H1 (cell line): ENCODE measurements at regions not wholly inside any gene's neighbourhood (a gene's known extent, or its start where the extent isn't known, plus 50 kb on each side); places are given as distances from the start of the nearest gene placed in this dataset.

ENCODE experiments used
- CTCF ChIA-PET: fragments of 300-600 bp; sonication (Branson Sonifier 250); formaldehyde crosslinking; loops from one replicate; lab custom pipeline; 2021; ENCODE audit not compliant: partially characterized antibody; lab: Charles Lee
- POLR2A ChIA-PET: fragments of 300-600 bp; sonication (Branson Sonifier 250); formaldehyde crosslinking; loops from one replicate; lab custom pipeline; 2021; ENCODE audit warnings: inconsistent platforms; ENCODE audit not compliant: partially characterized antibody; lab: Charles Lee
- DNase-seq, 2 experiments: peaks; one replicate each; pipeline versions ENCODE4 v3.0.0 to v3.0.0-alpha.2; 2010 to 2022; ENCODE audit warnings: low spot score in 2 of 2, low read depth in 1 of 2, mixed read lengths in 1 of 2
- FAIRE-seq: peaks from 2 replicates; lab custom pipeline; 2011; peaks lifted over from hg19 to GRCh38; lab: Jason Lieb, UNC
- H2AFZ ChIP-seq: 2 replicates; pipeline ENCODE4 v1.8.1; 2012; ENCODE audit warnings: low read length, inconsistent platforms
- H2AK5ac ChIP-seq: 2 replicates; pipeline ENCODE4 v1.6.1; 2013; ENCODE audit warnings: low read depth, low read length
- H2BK120ac ChIP-seq: replicated peaks from 2 replicates; pipeline ENCODE3; 2013; ENCODE audit warnings: low read depth, low read length, inconsistent platforms
- H2BK12ac ChIP-seq: 2 replicates; pipeline ENCODE4 v1.6.1; 2013; ENCODE audit warnings: low read depth, low read length
- H2BK15ac ChIP-seq: 2 replicates; pipeline ENCODE4 v1.6.1; 2013; ENCODE audit warnings: low read length
- H2BK20ac ChIP-seq: 2 replicates; pipeline ENCODE4 v1.6.1; 2013; ENCODE audit warnings: low read length
- H2BK5ac ChIP-seq: 2 replicates; pipeline ENCODE4 v1.6.1; 2013; ENCODE audit warnings: low read depth, low read length
- H3K14ac ChIP-seq: 2 replicates; pipeline ENCODE4 v1.6.1; 2013; ENCODE audit warnings: inconsistent platforms; ENCODE audit not compliant: insufficient read length
- H3K18ac ChIP-seq: 2 replicates; pipeline ENCODE4 v1.6.1; 2013; ENCODE audit warnings: low read length; ENCODE audit errors: extremely low read depth
- H3K23ac ChIP-seq: 2 replicates; pipeline ENCODE4 v1.6.1; 2013; ENCODE audit warnings: inconsistent platforms; ENCODE audit not compliant: insufficient read length
- H3K23me2 ChIP-seq: 2 replicates; pipeline ENCODE4 v1.6.1; 2013; ENCODE audit warnings: low read depth, low read length
- H3K27ac ChIP-seq: 2 replicates; pipeline ENCODE4 v1.6.1; 2011; ENCODE audit warnings: low read depth, low read length, inconsistent platforms
- H3K27me3 ChIP-seq, 4 experiments: replicated peaks in 1 of 4; 1 replicate in 1 of 4; 2 replicates in 3 of 4; pipeline versions ENCODE4 v1.6.1 to v1.8.1; 2011 to 2013; ENCODE audit warnings: low read length in 3 of 4, mild to moderate bottlenecking in 3 of 4, inconsistent platforms in 2 of 4, mixed read lengths in 2 of 4, moderate library complexity in 1 of 4; ENCODE audit not compliant: control insufficient read depth in 3 of 4, insufficient read depth in 3 of 4; ENCODE audit errors: extremely low read depth in 1 of 4
- H3K36me3 ChIP-seq, 4 experiments: 2 replicates each; pipeline versions ENCODE4 v1.6.1 to v1.8.1; 2011 to 2013; ENCODE audit warnings: mild to moderate bottlenecking in 4 of 4, low read length in 3 of 4, moderate library complexity in 2 of 4, control low read depth in 1 of 4, inconsistent platforms in 1 of 4; ENCODE audit not compliant: insufficient read depth in 4 of 4, control insufficient read depth in 2 of 4
- H3K4ac ChIP-seq: replicated peaks from 2 replicates; pipeline ENCODE3; 2013; ENCODE audit warnings: low read length, low read depth, mixed read lengths, inconsistent platforms; ENCODE audit not compliant: insufficient read length
- H3K4me1 ChIP-seq, 4 experiments: replicated peaks in 1 of 4; 1 replicate in 1 of 4; 2 replicates in 3 of 4; pipeline versions ENCODE4 v1.6.1 to v1.8.1; 2011 to 2013; ENCODE audit warnings: low read length in 3 of 4, inconsistent platforms in 2 of 4, mixed read lengths in 1 of 4; ENCODE audit not compliant: insufficient read depth in 4 of 4, control insufficient read depth in 3 of 4
- H3K4me2 ChIP-seq, 2 experiments: 2 replicates each; pipeline versions ENCODE4 v1.6.1 to v1.8.1; 2011 to 2013; ENCODE audit warnings: low read depth in 2 of 2, low read length in 2 of 2, control low read depth in 1 of 2, inconsistent platforms in 1 of 2, mild to moderate bottlenecking in 1 of 2; ENCODE audit not compliant: insufficient read depth in 1 of 2
- H3K4me3 ChIP-seq, 4 experiments: fragments of 200-600, 300-600 bp in 1 of 4; sonication (generic), shearing (Covaris generic), sonication (Bioruptor Twin) in 1 of 4; 2 replicates each; pipeline versions ENCODE4 v1.5.1 to v1.8.1; 2011 to 2016; ENCODE audit warnings: low read length in 4 of 4, low read depth in 3 of 4, control low read depth in 2 of 4, inconsistent platforms in 2 of 4, mild to moderate bottlenecking in 2 of 4, mixed read lengths in 1 of 4, moderate library complexity in 1 of 4; ENCODE audit not compliant: insufficient read depth in 2 of 4; ENCODE audit errors: extremely low read depth in 1 of 4
- H3K56ac ChIP-seq: replicated peaks from 2 replicates; pipeline ENCODE3; 2013; ENCODE audit warnings: low read depth, mild to moderate bottlenecking, mixed read lengths, low read length, inconsistent platforms; ENCODE audit not compliant: insufficient read length
- H3K79me1 ChIP-seq: 2 replicates; pipeline ENCODE4 v1.6.1; 2013; ENCODE audit warnings: low read depth, low read length, control low read depth
- H3K79me2 ChIP-seq, 2 experiments: 2 replicates each; pipeline versions ENCODE4 v1.6.1 to v1.8.1; 2012 to 2013; ENCODE audit warnings: low read length in 2 of 2, mild to moderate bottlenecking in 2 of 2, inconsistent platforms in 1 of 2; ENCODE audit not compliant: insufficient read depth in 2 of 2, control insufficient read depth in 1 of 2
- H3K9ac ChIP-seq, 4 experiments: replicated peaks in 1 of 4; 1 replicate in 1 of 4; 2 replicates in 3 of 4; pipeline versions ENCODE4 v1.6.1 to v1.8.1; 2011 to 2013; ENCODE audit warnings: low read depth in 3 of 4, low read length in 3 of 4, control low read depth in 2 of 4, mild to moderate bottlenecking in 2 of 4, moderate library complexity in 2 of 4, inconsistent platforms in 1 of 4; ENCODE audit errors: extremely low read depth in 1 of 4
- H3K9me3 ChIP-seq, 2 experiments: 2 replicates each; pipeline versions ENCODE4 v1.6.1 to v1.8.1; 2012 to 2013; ENCODE audit warnings: mild to moderate bottlenecking in 2 of 2, moderate library complexity in 2 of 2, control low read depth in 1 of 2, inconsistent platforms in 1 of 2, low read depth in 1 of 2, low read length in 1 of 2, mixed read lengths in 1 of 2; ENCODE audit not compliant: insufficient read depth in 2 of 2
- H4K20me1 ChIP-seq, 2 experiments: replicated peaks in 1 of 2; 2 replicates each; pipeline versions ENCODE3 to v1.8.1; 2011 to 2013; ENCODE audit warnings: inconsistent platforms in 2 of 2, low read length in 2 of 2, mild to moderate bottlenecking in 1 of 2; ENCODE audit not compliant: insufficient read depth in 2 of 2, control insufficient read depth in 1 of 2
- H4K5ac ChIP-seq: 2 replicates; pipeline ENCODE4 v1.6.1; 2013; ENCODE audit warnings: low read length, low read depth, mixed read lengths, inconsistent platforms; ENCODE audit not compliant: insufficient read length
- H4K8ac ChIP-seq: 2 replicates; pipeline ENCODE4 v1.8.0; 2013; ENCODE audit warnings: mild to moderate bottlenecking, moderate library complexity, low read length, inconsistent platforms; ENCODE audit not compliant: insufficient read depth; ENCODE audit errors: extremely low read depth
- H4K91ac ChIP-seq: replicated peaks from 2 replicates; pipeline ENCODE3; 2013; ENCODE audit warnings: low read length, mixed read lengths, inconsistent platforms; ENCODE audit not compliant: insufficient read length
- BCL11A ChIP-seq, 2 experiments: IDR thresholded peaks; one replicate each; pipeline ENCODE4 v1.6.1; 2011; ENCODE audit warnings: low read depth in 2 of 2, low read length in 2 of 2, mild to moderate bottlenecking in 2 of 2
- CEBPB ChIP-seq: IDR thresholded peaks from 2 replicates; pipeline ENCODE4 v1.6.1; 2012; ENCODE audit warnings: low read depth, low read length
- EZH2 ChIP-seq: fragments of 200-600 bp; sonication (generic); IDR thresholded peaks from 2 replicates; pipeline ENCODE4 v1.7.1; 2012; ENCODE audit warnings: low read depth, mild to moderate bottlenecking, moderate library complexity, low read length, inconsistent platforms; ENCODE audit not compliant: severe bottlenecking
- GABPA ChIP-seq: IDR thresholded peaks from 2 replicates; pipeline ENCODE4 v1.6.1; 2011; ENCODE audit warnings: mild to moderate bottlenecking, low read length, moderate library complexity, borderline replicate concordance; ENCODE audit not compliant: insufficient read depth
- KDM5A ChIP-seq: fragments of 200-600 bp; IDR thresholded peaks from 2 replicates; pipeline ENCODE4 v1.7.1; 2012; ENCODE audit warnings: mild to moderate bottlenecking, low read length, inconsistent platforms, mixed read lengths
- PHF8 ChIP-seq: fragments of 200-600 bp; sonication (generic); conservative IDR thresholded peaks from 2 replicates; pipeline ENCODE4 v1.7.1; 2012; ENCODE audit warnings: low read depth, mild to moderate bottlenecking, inconsistent platforms, low read length, moderate library complexity
- POU5F1 ChIP-seq: IDR thresholded peaks from 2 replicates; pipeline ENCODE4 v1.6.1; 2011; ENCODE audit warnings: low read depth, mild to moderate bottlenecking, low read length, moderate library complexity
- RFX5 ChIP-seq: IDR thresholded peaks from 2 replicates; pipeline ENCODE4 v1.6.1; 2011; ENCODE audit warnings: low read depth, low read length, improper control_type of control experiment, borderline replicate concordance
- RNF2 ChIP-seq: fragments of 200-900, 300-1000 bp; sonication (generic); IDR thresholded peaks from 2 replicates; pipeline ENCODE4 v1.7.1; 2016; ENCODE audit warnings: borderline replicate concordance, low read depth, mild to moderate bottlenecking, antibody characterized with exemption, low read length; ENCODE audit not compliant: poor library complexity, severe bottlenecking; ENCODE audit errors: missing control alignments
- SP1 ChIP-seq: IDR thresholded peaks from 2 replicates; pipeline ENCODE4 v1.6.1; 2011; ENCODE audit warnings: low read depth, low read length
- SP2 ChIP-seq: IDR thresholded peaks from 2 replicates; pipeline ENCODE4 v1.6.1; 2012; ENCODE audit warnings: mild to moderate bottlenecking, low read length, inconsistent platforms
- TAF1 ChIP-seq: IDR thresholded peaks from 2 replicates; pipeline ENCODE4 v1.6.1; 2011; ENCODE audit warnings: mild to moderate bottlenecking, low read depth, low read length
- TAF7 ChIP-seq: optimal IDR thresholded peaks from 2 replicates; pipeline ENCODE3; 2011; ENCODE audit warnings: low read depth, mild to moderate bottlenecking, inconsistent platforms, low read length, moderate library complexity, borderline replicate concordance
- ZNF274 ChIP-seq: IDR thresholded peaks from 2 replicates; pipeline ENCODE4 v1.7.0; 2012; ENCODE audit warnings: low read length, borderline replicate concordance; ENCODE audit errors: extremely low read depth
- WGBS, 2 experiments: shearing (Covaris generic) in 1 of 2; methylation state at CpG; one replicate each; pipeline versions ENCODE4 v1.1.6 to v1.1.7; 2013 to 2015; ENCODE audit warnings: low lambda C conversion rate in 2 of 2, mixed read lengths in 2 of 2, inconsistent platforms in 1 of 2, low coverage in 1 of 2, missing lambda C conversion rate in 1 of 2; ENCODE audit not compliant: insufficient replicate concordance in 2 of 2, insufficient coverage in 1 of 2, insufficient read length in 1 of 2; ENCODE audit errors: extremely low coverage in 1 of 2, missing lambda C conversion rate in 1 of 2; 5-methylcytosine and 5-hydroxymethylcytosine counted together
- TF ChIP-seq, protein P1 (sequence below): IDR thresholded peaks from 2 replicates; pipeline ENCODE4 v1.6.1; 2011; ENCODE audit warnings: low read depth, mild to moderate bottlenecking, low read length; ENCODE audit not compliant: insufficient read depth

DNA sequence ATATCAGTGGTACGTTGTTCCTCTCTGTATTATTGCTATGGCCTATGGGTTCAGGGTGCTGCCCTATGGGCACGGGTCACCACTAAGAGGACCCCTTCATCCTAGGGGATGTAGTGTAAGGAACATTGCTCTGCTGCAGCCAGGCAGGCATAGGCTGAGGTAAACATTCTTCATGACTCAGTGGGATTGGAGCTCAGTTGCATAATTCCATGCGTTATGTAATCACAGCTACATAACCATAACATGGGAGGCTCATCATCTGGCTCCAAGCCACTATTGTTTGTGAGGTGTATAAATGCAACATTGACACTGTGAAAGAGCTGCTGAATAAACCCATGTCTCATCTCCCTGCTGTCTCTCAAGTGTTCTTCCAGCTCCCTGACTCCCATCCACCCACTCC lies 375.2 kb downstream of the MAGEE1 start:
- H3K4me2 ChIP-seq = no peak overlapping the region
- H3K79me1 ChIP-seq = no peaks in the 10 kb centered on the region
- no peak overlapping the region for H3K27ac ChIP-seq
- no peak overlapping the region for H3K23ac ChIP-seq
- no peak overlapping the region for H2AFZ ChIP-seq
- no peaks in the 10 kb centered on the region for H3K79me2 ChIP-seq
- TF ChIP-seq CEBPB (no peak), POU5F1 (no peak), ZNF274 (no peak), RNF2 (no peak), EZH2 (no peak), TAF7 (no peak), TAF1 (no peak), PHF8 (no peak), SP2 (no peak), KDM5A (no peak), SP1 (no peak), RFX5 (no peak), GABPA (no peak), BCL11A (IDR thresholded peaks at IDR 0.05; ENCODE audit: low read depth in 2 of 2, low read length in 2 of 2) (no peak)
- TF ChIP-seq, protein P1, sequence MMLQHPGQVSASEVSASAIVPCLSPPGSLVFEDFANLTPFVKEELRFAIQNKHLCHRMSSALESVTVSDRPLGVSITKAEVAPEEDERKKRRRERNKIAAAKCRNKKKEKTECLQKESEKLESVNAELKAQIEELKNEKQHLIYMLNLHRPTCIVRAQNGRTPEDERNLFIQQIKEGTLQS = no peak
- DNase-seq (no peak), FAIRE-seq (no peak)
- no peak overlapping the region for H2BK12ac ChIP-seq
- no peaks in the 10 kb centered on the region for H3K36me3 ChIP-seq
- H3K4me1 ChIP-seq = no peaks in the 10 kb centered on the region
- no peak overlapping the region for H4K8ac ChIP-seq
- POLR2A ChIA-PET = no interaction called here
- no peaks in the 10 kb centered on the region for H4K20me1 ChIP-seq
- H2BK120ac ChIP-seq = no peak overlapping the region
- no peak overlapping the region for H3K56ac ChIP-seq
- H3K9me3 ChIP-seq = no peaks in the 10 kb centered on the region
- H4K91ac ChIP-seq = no peak overlapping the region
- CTCF ChIA-PET = no interaction called here
- H4K5ac ChIP-seq = no peak overlapping the region
- no peak overlapping the region for H3K18ac ChIP-seq
- no peaks in the 10 kb centered on the region for H3K23me2 ChIP-seq
- no peak overlapping the region for H2BK20ac ChIP-seq
- no peak overlapping the region for H2BK5ac ChIP-seq
- H2AK5ac ChIP-seq = no peak overlapping the region
- WGBS, 2 experiments = 96% methylated on average over 3 of the region's 3 CpGs; no CpG with 5 or more reads in 1 of the 2 experiments
- H3K27me3 ChIP-seq = no peaks in the 10 kb centered on the region
- H3K9ac ChIP-seq = no peak overlapping the region
- no peak overlapping the region for H2BK15ac ChIP-seq
- no peak overlapping the region for H3K4ac ChIP-seq
- H3K4me3 ChIP-seq = no peak overlapping the region
- no peak overlapping the region for H3K14ac ChIP-seq
